GM19452 (cell line): ENCODE measurements at regions not wholly inside any gene's neighbourhood (a gene's known extent, or its start where the extent isn't known, plus 50 kb on each side); places are given as distances from the start of the nearest gene placed in this dataset.
"Not testable (repeated sequence)": the region's sequence is repeated elsewhere in the genome, so short reads cannot be mapped to it uniquely, and the experiment has no call there.

Source experiments
- ATAC-seq: cut with Tn5 transposase; IDR thresholded peaks from one replicate; pipeline ENCODE4 v1.9.1; 2021; ENCODE audit not compliant: unreplicated experiment

DNA sequence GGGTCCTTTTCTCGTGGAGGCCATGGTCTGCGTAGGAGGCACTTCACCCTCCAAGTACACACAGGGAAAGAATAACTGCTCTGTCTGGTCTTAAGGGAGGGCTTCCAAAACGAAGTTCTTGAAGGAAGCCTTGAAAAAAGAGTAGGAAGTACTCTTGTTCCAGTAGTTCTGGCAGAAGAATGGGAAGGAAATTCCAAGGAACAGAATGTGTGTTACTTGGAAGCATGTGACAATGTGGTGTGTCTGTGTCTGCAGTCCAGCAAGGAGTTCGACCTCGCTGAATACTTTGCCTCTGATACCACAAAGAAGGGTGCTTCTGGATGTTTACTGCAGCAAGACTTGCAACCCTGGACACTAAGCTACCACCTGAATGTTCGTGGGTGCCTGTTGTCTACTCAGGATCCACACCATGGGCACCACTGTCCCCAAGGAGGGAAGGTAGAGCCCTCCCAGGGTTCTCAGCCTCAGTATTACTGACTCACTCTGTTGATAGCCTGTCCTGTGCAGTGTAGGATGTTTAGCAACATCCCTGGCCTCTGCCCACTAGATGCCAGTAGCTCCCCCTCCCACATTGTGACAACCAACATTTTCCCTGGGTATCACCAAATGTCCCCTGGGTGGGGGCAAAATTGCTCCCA, 471.6 kb upstream of the CDH4 start:
- ATAC-seq = no peak

- no peak for ATAC-seq
Measured at GRCh38 chr20:60782959-60783625, 469.0 kb upstream of the CDH4 start.

DNA sequence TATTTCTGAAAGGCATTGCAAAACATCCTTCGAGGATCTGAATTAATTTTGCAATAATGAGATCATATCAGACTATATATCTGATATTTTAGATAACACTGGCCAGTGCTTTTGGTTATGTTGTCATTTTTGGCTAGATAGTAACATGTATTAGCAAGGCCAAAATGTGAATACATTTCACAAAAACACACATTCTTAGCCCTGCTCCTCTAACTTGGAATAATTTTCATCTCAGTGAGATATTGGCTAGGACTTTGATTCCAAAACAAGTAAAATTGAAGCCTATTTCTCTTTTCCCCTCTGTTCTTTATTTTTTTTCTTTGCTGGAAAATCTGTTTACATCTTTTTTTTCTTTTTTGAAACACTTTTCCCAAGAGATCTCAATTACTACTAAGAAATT, 466.8 kb upstream of the CDH4 start:
- ATAC-seq = no peak

GRCh38 chr20:60785785-60786184, 466.3 kb upstream of the CDH4 start:
- ATAC-seq = no peak

GRCh38 chr20:60786686-60787217, 465.3 kb upstream of the CDH4 start:
- no peak for ATAC-seq

- ATAC-seq = no peak
Measured at GRCh38 chr20:60787276-60787675, 464.8 kb upstream of the CDH4 start.

DNA sequence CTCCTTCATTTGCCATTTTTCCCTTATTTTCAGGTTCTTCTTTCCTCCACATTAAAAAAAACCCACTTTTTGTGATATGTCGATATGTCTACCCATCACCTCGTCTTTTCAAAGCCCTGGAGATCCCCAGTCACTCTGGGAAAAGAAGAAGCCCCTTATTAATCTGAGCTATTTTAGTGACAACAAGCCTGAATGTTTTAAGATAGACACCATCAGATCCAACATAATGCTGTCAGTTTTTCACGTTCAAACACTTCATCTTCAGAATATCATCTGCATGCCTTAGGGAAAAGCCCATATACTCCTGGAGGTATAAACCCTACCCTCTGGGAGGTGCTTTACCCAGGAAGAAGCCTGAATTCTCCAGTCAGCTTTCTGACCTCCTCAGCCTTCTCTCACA, 464.0 kb upstream of the CDH4 start:
- no peak for ATAC-seq

- ATAC-seq = no peak
Measured at GRCh38 chr20:60789399-60789798, 462.7 kb upstream of the CDH4 start.

DNA sequence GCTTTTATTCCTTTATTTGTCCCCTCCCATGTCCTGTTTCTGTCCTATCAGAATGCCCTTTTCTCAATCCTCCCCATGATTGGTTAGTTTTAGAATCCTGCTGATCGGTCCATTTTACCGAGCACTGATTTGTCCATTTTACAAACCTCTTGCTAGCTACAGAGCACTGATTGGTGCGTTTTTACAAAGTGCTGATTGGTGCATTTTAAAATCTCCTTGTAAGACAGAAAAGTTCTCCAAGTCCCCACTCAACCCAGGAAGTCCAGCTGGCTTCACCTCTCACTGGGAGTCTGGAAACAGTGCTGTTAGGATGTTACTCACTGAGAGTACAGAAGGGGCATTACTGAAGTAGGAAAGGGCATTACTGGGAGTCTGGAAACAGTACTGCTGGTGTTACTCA, 461.7 kb upstream of the CDH4 start:
- ATAC-seq = not testable (repeated sequence)

- ATAC-seq = no peak
Measured at GRCh38 chr20:60791823-60792222, 460.2 kb upstream of the CDH4 start.

GRCh38 chr20:60792941-60793340, 459.1 kb upstream of the CDH4 start:
- no peak for ATAC-seq

GRCh38 chr20:60794674-60795073, 457.4 kb upstream of the CDH4 start:
- ATAC-seq = no peak

DNA sequence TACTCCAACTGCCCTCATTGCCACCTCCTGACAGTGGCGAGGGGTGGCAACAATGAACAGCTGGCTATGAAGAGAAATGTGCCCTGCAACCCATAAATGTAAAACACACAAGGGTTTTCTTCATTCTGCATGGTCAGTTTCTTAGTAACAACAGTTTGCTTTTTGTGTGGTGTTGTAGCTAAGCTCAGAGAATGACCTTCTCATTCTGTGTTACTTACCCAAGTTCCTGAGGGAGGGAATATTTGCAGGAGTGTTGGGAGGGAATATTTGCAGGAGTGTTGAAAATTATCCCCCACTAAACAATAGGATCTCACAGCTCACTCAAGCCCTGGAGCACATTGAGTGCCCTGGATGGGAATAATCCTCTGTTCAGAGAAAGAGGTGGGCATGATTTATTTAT, 456.4 kb upstream of the CDH4 start:
- ATAC-seq = no peak

DNA sequence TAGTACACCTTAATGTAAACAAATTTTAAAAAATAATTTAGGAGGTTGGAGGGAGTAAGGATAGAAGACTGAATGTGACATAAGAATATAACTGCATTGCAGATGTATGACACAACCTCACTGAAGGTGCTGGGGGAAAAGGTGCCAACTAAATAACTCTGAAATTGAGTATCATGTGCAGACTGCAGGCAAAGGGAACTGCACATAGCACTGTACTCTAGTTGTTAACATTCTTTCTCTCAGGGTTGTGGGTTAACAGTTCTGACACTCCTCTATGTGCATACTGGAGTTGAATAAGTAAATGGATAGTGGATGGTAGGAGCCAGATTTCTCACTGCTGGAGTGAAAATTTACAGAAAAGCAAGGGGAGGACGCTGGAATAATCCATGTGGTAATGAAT, 451.9 kb upstream of the CDH4 start:
- no peak for ATAC-seq

GRCh38 chr20:60802676-60803075, 449.4 kb upstream of the CDH4 start:
- no peak for ATAC-seq

DNA sequence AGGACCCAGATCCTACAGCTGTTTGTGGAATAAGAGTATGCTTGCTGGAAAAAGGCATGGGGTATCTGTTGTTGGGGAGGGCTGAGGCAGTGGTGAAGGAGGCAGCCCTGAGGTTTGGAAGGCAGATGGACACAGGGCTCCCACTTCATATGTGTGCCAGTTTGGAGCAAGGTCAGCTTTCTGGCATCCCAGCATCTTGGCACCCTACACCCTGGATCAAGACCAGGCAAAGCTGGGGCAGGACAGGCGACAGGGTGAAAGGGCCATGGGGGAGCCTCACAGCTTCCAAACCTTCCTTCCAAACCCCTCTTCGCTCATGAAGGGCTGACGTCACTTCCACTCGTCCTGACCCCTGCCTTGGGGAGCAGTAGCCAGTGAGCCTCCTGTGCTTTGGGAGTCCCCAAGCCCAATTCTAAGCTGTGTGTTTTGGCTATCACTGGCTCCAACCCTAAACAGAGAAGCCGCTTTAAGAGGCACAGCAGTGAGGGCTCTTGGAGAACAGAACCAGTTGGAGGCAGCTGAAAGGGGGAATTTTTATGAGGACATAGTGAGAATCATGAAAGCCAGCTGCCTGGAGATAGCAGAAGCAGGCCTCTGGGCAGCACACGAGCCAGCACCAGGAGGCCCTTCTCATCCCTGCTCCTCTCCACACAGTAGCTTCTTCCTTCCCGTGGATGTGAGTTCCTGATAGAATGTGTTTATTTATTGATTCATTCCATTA, 448.6 kb upstream of the CDH4 start:
- ATAC-seq = no peak

GRCh38 chr20:60804240-60804917, 447.7 kb upstream of the CDH4 start:
- ATAC-seq = no peak

DNA sequence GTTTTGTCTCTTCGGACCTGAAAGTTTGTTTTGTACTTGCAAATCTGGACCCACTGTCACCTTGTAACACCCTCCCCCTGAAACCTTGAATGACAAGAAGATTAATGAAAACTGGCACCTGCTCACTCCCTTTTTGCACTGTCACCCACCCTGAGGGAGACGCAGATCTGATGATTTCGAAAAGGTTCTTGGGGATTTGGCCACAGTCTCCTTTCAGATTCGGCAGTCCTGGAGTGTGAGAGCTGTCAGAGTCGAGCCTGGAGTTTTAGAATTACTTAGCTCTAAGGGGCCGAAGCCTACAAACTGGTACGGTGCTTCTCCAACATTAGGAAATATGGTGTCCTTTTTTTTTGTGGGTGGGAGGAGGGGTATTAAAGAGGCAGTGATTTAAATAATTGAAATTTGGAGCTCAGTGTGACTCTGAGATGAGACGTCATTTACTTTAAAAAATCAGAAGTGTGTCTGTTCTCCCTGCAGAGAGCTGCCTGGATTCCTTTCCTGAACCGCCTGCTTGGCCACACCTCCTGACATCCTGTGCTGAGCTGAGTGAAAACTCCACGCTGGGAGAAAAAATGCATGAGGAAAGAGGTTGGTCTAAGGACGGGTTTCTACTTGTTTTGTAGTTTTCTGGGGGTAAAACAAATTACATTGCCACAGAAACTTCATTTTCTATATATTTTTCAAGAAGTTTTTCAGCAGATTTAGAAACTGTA, 447.0 kb upstream of the CDH4 start:
- ATAC-seq = no peak

DNA sequence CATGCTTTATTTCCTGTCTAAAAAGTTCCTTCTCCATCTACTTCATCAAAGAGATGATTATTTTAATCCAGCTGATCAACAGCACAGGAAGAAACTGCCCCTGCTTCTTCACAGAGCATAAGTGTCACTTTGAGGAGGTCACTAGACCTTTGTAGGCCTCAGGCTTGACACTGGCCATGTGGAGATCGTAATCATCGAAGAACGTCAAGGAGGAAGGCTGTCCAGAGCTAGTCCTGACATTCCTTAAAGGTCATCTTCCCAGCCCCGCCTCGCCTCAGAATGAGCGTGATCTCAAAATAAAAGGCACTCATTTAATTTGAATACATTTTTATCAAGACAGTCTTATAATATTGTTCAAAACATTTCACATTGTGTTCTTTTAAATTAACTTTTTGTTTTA, 445.7 kb upstream of the CDH4 start:
- ATAC-seq = no peak

GRCh38 chr20:60806824-60807223, 445.2 kb upstream of the CDH4 start:
- no peak for ATAC-seq
